Adrenal gland (tissue), 9 donors: ENCODE measurements at regions not wholly inside any gene's neighbourhood (a gene's known extent, or its start where the extent isn't known, plus 50 kb on each side); places are given as distances from the start of the nearest gene placed in this dataset.

Experiments
- DNase-seq, 7 donors: peaks; one replicate each; pipeline ENCODE4 v3.0.0-alpha.2; 2019 to 2020
- H3K27ac ChIP-seq, 5 donors: fragments of 200-600 bp; sonication (generic) in 4 of 5; 1 replicate in 3 of 5; 2 replicates in 2 of 5; pipeline versions ENCODE4 v1.5.1 to v1.8.0; 2016 to 2020; ENCODE audit warnings: mild to moderate bottlenecking in 1 of 5
- H3K27me3 ChIP-seq: fragments of 200-600 bp; 2 replicates; pipeline ENCODE4 v1.8.0; 2021
- H3K36me3 ChIP-seq, 2 donors: fragments of 200-600 bp; replicated peaks in 1 of 2; 1 replicate in 1 of 2; 2 replicates in 1 of 2; pipeline versions ENCODE4 v1.5.1 to v1.8.0; 2018 to 2022
- H3K4me1 ChIP-seq, 2 donors: fragments of 200-600 bp; replicated peaks in 1 of 2; 1 replicate in 1 of 2; 2 replicates in 1 of 2; pipeline versions ENCODE4 v1.5.1 to v1.8.0; 2018 to 2021
- H3K4me3 ChIP-seq, 4 donors: fragments of 200-600 bp; sonication (generic) in 3 of 4; one replicate each; pipeline ENCODE4 v1.5.1; 2016 to 2018
- H3K9me3 ChIP-seq, 3 donors: fragments of 200-600 bp; sonication (generic) in 1 of 3; replicated peaks in 1 of 3; 1 replicate in 2 of 3; 2 replicates in 1 of 3; pipeline versions ENCODE4 v1.5.1 to v1.8.0; 2016 to 2021
- POLR2A ChIP-seq, 2 donors: fragments of 450-650 bp; IDR thresholded peaks; one replicate each; pipeline ENCODE4 v1.6.1; 2017; ENCODE audit warnings: antibody characterized with exemption in 2 of 2, mild to moderate bottlenecking in 2 of 2, moderate library complexity in 1 of 2
- WGBS, 4 donors: extraction: QIAGEN DNeasy Blood & Tissue Kit in 2 of 4; methylation state at CpG; one replicate each; pipeline versions ENCODE4 v1.1.5 to v1.1.7; 2013 to 2017; 5-methylcytosine and 5-hydroxymethylcytosine counted together
- intact Hi-C, 2 donors: fragments of 100-400 bp; cut with DNase I; formaldehyde crosslinking; loops; one replicate each; pipeline versions ENCODE4 v1.14.1 to v1.15.0; 2022 to 2023
- TF ChIP-seq, protein P1 (sequence below), 6 experiments: fragments of 450-650 bp in 4 of 6; fragments of 200-600 bp in 2 of 6; sonication (generic) in 1 of 6; IDR thresholded peaks; 1 replicate in 5 of 6; 2 replicates in 1 of 6; pipeline versions ENCODE4 v1.5.1 to v1.8.0; 2016 to 2021; ENCODE audit warnings: antibody characterized with exemption in 6 of 6, mild to moderate bottlenecking in 2 of 6, moderate library complexity in 1 of 6
- donor health status: healthy with polysubstance abuse.
- donor health status: Bipolar disorder and iron deficiency.
- donor health status: DM: yes; HTN: yes; CAD: no.
- donor health status: DM: no; HTN: no; CAD: no.
- donor health status: DM: no; HTN: no; CAD: no.

DNA sequence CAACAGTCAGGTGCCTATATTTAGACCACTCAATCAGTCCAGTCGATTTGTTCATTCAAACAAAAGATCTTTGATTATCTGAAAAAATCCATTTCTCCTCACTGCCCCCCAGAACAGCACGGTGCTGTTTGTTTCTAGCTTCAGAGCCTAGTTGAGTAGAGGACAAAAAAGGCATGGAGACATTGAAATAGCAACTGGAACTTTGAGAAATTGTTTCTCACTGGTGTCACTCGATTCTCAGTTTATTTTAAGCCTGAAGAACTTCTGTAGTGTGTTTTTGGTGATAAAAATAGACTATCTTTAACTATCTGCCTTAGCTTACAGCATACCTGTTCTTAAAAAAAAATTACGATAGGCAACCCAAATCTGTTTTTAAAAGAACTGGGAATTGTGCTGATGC lies 67.1 kb downstream of the ARHGAP35 start:
- 66 to 67% (median 67%) methylated on average over 4 of the region's 4 CpGs for WGBS, 4 donors
- Histone ChIP-seq H3K4me1 (peaks cover 0 to 45% of the 10 kb centered on the region in 2 donors), H3K27ac (no peak overlapping the region), H3K9me3 (no peaks in the 10 kb centered on the region), H3K4me3 (no peak overlapping the region), H3K36me3 (no peaks in the 10 kb centered on the region), H3K27me3 (no peaks in the 10 kb centered on the region)
- DNase-seq = no peak
- intact Hi-C loops = no loop called here
- TF ChIP-seq, protein P1, sequence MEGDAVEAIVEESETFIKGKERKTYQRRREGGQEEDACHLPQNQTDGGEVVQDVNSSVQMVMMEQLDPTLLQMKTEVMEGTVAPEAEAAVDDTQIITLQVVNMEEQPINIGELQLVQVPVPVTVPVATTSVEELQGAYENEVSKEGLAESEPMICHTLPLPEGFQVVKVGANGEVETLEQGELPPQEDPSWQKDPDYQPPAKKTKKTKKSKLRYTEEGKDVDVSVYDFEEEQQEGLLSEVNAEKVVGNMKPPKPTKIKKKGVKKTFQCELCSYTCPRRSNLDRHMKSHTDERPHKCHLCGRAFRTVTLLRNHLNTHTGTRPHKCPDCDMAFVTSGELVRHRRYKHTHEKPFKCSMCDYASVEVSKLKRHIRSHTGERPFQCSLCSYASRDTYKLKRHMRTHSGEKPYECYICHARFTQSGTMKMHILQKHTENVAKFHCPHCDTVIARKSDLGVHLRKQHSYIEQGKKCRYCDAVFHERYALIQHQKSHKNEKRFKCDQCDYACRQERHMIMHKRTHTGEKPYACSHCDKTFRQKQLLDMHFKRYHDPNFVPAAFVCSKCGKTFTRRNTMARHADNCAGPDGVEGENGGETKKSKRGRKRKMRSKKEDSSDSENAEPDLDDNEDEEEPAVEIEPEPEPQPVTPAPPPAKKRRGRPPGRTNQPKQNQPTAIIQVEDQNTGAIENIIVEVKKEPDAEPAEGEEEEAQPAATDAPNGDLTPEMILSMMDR (IDR thresholded peaks at IDR 0.05) = no peak
- no peak for TF ChIP-seq POLR2A (IDR thresholded peaks at IDR 0.05)

DNA sequence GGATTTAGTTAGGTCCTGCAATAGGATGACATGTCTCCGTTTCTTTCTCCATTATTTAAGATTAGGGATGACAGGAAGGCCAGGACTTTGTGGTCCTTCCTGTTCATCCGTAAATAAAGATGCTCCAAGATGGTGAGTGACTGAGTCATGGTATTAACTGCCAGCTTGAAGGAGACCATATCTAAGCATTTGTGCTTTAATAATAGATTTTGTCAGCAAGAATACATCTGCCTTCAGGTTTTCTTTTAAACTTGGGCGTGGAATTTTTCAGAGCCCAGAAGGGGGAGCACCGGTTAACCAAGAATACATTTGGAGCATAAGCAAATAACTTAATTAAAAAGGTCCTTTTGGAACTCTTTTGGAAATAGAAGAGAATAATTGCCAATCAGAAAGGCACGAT lies 68.2 kb downstream of the ARHGAP35 start:
- H3K27me3 ChIP-seq = no peaks in the 10 kb centered on the region
- 72 to 80% (median 75%) methylated on average over 5 of the region's 5 CpGs for WGBS, 4 donors
- H3K9me3 ChIP-seq = no peaks in the 10 kb centered on the region
- no peak for DNase-seq
- H3K4me3 ChIP-seq = no peak overlapping the region
- peaks cover 0 to 39% of the 10 kb centered on the region in 2 donors for H3K4me1 ChIP-seq
- TF ChIP-seq, protein P1 (IDR thresholded peaks at IDR 0.05) = no peak
- no peak for TF ChIP-seq POLR2A (IDR thresholded peaks at IDR 0.05)
- intact Hi-C loops = no loop called here
- H3K27ac ChIP-seq = no peak overlapping the region
- H3K36me3 ChIP-seq = no peaks in the 10 kb centered on the region

DNA sequence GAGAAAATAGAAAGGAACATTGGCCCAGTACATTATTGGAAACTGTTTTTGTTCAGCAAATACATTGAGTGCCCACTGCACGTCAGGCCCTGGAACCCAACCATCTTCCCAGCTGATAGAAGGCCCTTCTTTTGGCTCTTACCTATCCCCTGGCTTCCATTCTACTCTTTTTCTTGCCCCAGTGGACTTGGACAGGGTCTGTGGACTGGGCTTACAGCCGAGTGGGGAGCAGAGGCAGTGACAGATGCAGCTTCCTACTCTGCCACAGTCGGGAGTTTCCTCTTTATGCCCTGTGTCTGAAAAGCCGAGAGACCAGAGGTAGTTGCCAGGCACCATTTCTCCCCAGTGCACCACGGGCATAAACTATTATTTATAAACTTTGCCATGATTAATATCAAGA lies 70.4 kb downstream of the ARHGAP35 start:
- Histone ChIP-seq H3K27ac (no peak overlapping the region), H3K9me3 (no peaks in the 10 kb centered on the region), H3K4me3 (no peak overlapping the region), H3K36me3 (no peaks in the 10 kb centered on the region), H3K27me3 (no peaks in the 10 kb centered on the region), H3K4me1 (peaks cover 0 to 28% of the 10 kb centered on the region in 2 donors)
- TF ChIP-seq, protein P1 (IDR thresholded peaks at IDR 0.05) = no peak
- TF ChIP-seq POLR2A (IDR thresholded peaks at IDR 0.05) = no peak
- no peak for DNase-seq
- WGBS, 4 donors = 50 to 70% (median 62%) methylated on average over 5 of the region's 5 CpGs
- intact Hi-C loops = no loop called here

DNA sequence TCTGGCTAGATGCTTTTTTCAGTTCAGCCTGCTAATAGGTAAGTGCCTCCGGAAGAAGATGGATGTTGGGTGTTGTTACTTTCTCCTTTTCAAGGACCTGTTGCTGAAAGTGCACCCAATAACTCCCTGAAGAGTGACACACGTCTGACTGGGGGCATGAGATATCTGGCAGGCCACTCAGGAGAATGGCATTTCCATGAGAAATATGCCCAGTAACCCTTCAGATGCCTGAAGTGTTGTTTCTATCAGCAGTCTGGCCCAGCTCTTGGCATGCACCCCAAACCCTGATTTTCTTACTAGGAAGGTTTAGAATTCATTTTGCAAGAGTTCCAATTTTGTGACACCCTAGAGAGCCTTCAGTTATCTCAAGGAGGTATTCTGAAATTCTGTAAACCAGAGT lies 71.5 kb downstream of the ARHGAP35 start:
- Histone ChIP-seq H3K27ac (no peak overlapping the region), H3K9me3 (no peaks in the 10 kb centered on the region), H3K4me3 (no peak overlapping the region), H3K36me3 (no peaks in the 10 kb centered on the region), H3K27me3 (no peaks in the 10 kb centered on the region), H3K4me1 (peaks cover 0 to 17% of the 10 kb centered on the region in 2 donors)
- TF ChIP-seq, protein P1 (IDR thresholded peaks at IDR 0.05) = no peak
- no peak for TF ChIP-seq POLR2A (IDR thresholded peaks at IDR 0.05)
- no peak for DNase-seq
- WGBS, 4 donors = 40 to 56% (median 48%) methylated on average over 2 of the region's 2 CpGs
- intact Hi-C loops = no loop called here
